Fibroblast of mammary gland (primary cell): ENCODE measurements at regions not wholly inside any gene's neighbourhood (a gene's known extent, or its start where the extent isn't known, plus 50 kb on each side); places are given as distances from the start of the nearest gene placed in this dataset.

Experiments used
- DNase-seq: peaks from one replicate; pipeline ENCODE4 v3.0.0-alpha.2; 2010; ENCODE audit warnings: low read depth
- H3K4me3 ChIP-seq: 2 replicates; pipeline ENCODE4 v1.5.1; 2011; ENCODE audit warnings: low read depth, mild to moderate bottlenecking, low read length, moderate library complexity; ENCODE audit not compliant: control insufficient read depth
- CTCF ChIP-seq: conservative IDR thresholded peaks from 2 replicates; pipeline ENCODE4 v1.5.1; 2011; ENCODE audit warnings: low read depth, low read length, inconsistent platforms; ENCODE audit not compliant: control insufficient read depth, insufficient read depth

GRCh38 chr15:95105229-95105628 lies 873.9 kb downstream of the MCTP2 start:
- no peak overlapping the region for H3K4me3 ChIP-seq
- TF ChIP-seq CTCF: no peak
- peak; percentile 32 for DNase-seq

GRCh38 chr15:95106801-95107200 lies 875.4 kb downstream of the MCTP2 start:
- H3K4me3 ChIP-seq: no peak overlapping the region
- TF ChIP-seq CTCF: no peak
- DNase-seq: no peak

GRCh38 chr15:95108673-95109072 lies 877.3 kb downstream of the MCTP2 start:
- no peak for TF ChIP-seq CTCF
- DNase-seq: no peak
- no peak overlapping the region for H3K4me3 ChIP-seq

GRCh38 chr15:95111969-95112368 lies 880.6 kb downstream of the MCTP2 start:
- H3K4me3 ChIP-seq: no peak overlapping the region
- no peak for TF ChIP-seq CTCF
- DNase-seq: no peak

- H3K4me3 ChIP-seq: no peak overlapping the region
- peak; percentile 50 for DNase-seq
- no peak for TF ChIP-seq CTCF
Measured at GRCh38 chr15:95113041-95113440, 881.7 kb downstream of the MCTP2 start.

GRCh38 chr15:95119041-95119610 lies 887.8 kb downstream of the MCTP2 start:
- no peak for DNase-seq
- TF ChIP-seq CTCF: no peak
- H3K4me3 ChIP-seq: no peak overlapping the region

- TF ChIP-seq CTCF: no peak
Measured at GRCh38 chr15:95120595-95120994, 889.2 kb downstream of the MCTP2 start.

More at GRCh38 chr15:95120595-95120994, 889.2 kb downstream of the MCTP2 start:
- no peak for DNase-seq
- no peak overlapping the region for H3K4me3 ChIP-seq
